Skin epidermis (tissue), 12 donors: ENCODE measurements at regions not wholly inside any gene's neighbourhood (a gene's known extent, or its start where the extent isn't known, plus 50 kb on each side); places are given as distances from the start of the nearest gene placed in this dataset.

Source experiments
- H3K27ac ChIP-seq, 21 experiments: fragments of 200-600 bp; sonication (generic) in 11 of 21; one replicate each; pipeline ENCODE4 v1.5.0; 2020; ENCODE audit warnings: mild to moderate bottlenecking in 3 of 21, inconsistent platforms in 2 of 21, moderate library complexity in 2 of 21
- H3K4me3 ChIP-seq, 7 experiments: fragments of 200-600 bp; sonication (generic) in 2 of 7; one replicate each; pipeline ENCODE4 v1.5.0; 2020; ENCODE audit warnings: inconsistent platforms in 2 of 7, mild to moderate bottlenecking in 2 of 7, moderate library complexity in 1 of 7

DNA sequence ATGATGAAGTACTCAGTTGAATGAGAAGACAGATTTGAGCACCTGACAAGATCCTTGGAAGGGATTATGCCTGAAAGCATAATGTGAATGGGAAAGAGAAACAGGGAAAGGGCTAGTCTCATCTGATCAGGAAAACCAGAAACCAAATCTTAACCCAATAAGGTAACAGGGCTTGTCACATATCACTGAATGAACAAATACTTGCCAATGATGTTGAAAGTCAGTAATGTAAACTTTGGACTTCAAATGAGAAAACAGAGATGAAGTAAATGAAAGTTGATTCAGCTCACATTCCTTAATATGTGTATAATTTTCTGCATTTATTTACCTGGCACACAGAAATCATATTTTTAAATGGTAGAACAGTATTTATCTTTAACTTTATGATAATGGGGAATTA is 480.0 kb downstream of the KCTD12 start:
- Histone ChIP-seq H3K4me3 (no peak overlapping the region), H3K27ac (no peak overlapping the region)

DNA sequence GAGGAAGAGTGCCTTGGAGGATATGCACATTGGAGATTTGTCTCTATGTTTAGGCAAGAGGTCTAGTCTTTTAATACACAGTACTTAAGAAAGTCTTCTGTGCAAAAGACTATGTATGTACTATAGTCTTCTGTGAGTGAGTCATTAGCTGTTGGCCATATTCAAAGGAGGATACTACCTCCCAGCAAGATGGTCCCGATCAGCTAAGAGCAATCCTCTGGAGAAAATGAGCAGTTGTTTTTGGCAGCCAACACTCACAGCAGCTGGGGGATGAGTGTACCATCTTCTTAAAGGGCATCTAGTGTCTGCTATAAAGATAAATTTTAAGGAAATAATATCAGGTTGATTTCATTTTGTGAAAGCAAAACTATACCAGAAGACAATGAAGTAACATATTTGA is 487.8 kb downstream of the KCTD12 start:
- H3K27ac ChIP-seq: no peak overlapping the region

DNA sequence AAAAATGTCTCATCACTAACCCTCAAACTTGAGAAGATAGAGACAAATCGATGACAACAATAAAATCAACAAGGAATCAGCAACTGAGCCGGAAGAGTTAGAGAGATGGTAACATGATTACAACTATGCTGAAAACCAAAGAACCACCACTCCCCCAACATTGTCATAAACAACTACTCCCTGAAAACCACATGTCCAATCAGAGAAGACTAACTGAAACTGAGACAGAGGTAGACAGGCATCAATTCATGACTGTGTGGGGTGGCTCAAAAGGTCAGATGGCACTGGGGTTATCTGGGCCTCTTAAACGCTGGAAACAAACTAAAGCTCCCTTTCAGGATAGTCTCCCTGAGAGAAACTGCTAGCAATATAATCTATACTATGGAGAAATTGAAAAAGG is 488.8 kb downstream of the KCTD12 start:
- Histone ChIP-seq H3K27ac (no peak overlapping the region), H3K4me3 (no peak overlapping the region)

More for the DNA sequence above, 487.8 kb downstream of the KCTD12 start:
- H3K4me3 ChIP-seq: no peak overlapping the region

DNA sequence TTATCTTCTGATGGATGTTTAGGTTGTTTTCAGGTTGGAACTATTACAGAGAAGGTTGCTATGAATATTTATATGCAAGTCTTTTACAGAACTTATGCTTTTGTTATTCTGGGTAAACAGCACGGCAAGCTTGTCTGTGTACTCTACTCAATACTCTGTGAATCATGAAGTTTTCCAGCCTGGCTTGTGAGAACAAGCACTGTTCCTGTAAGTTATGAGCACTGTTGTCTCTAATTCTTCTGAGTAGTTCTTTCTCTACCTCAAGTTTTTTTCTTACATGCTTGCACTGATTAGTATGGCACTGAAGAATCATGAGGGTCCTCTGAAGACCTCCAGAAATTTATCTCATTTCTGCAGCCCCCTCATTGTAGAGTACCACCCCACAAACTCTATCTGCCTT is 496.9 kb downstream of the KCTD12 start:
- H3K27ac ChIP-seq: peak overlapping the region in 1 of 21 experiments; percentile 31
- no peak overlapping the region for H3K4me3 ChIP-seq

DNA sequence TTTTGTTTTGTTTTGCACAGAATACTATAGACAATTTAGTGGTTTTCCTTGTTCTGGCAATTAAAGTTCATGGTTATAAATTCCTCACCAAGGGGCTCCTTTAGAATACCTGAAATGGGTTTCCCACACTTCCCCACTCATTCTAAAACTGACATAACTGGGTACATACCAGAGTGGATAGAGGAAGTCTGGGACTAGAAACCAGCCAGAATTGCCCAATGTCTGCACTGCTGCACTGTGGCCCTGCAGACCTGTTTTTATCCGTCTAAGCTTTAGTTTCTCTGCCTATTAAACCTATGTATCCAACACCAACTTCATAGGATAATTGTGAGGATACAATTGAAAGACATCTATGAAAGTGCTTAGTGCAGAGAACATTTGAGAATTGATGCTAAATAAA is 498.6 kb downstream of the KCTD12 start:
- Histone ChIP-seq H3K4me3 (no peak overlapping the region), H3K27ac (no peak overlapping the region)

DNA sequence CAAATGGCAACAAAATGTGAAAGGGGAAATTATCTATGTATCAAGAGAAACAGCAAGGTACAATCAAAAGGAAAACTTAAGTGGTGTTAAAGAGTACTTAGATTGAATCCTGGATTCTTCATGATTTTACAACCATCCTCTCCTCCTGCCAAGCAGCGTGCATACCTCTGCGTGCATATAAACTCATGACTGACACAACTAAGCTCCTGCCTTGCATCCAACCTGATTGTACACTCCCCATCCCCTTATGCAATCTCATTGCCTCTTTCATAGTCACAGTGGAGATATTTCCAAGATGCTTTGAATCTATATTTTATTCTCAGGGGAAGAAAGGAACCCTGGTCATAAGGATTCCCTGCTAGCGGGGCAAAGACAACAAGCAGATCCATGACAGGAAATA is 499.9 kb downstream of the KCTD12 start:
- H3K27ac ChIP-seq: no peak overlapping the region
- H3K4me3 ChIP-seq: no peak overlapping the region

DNA sequence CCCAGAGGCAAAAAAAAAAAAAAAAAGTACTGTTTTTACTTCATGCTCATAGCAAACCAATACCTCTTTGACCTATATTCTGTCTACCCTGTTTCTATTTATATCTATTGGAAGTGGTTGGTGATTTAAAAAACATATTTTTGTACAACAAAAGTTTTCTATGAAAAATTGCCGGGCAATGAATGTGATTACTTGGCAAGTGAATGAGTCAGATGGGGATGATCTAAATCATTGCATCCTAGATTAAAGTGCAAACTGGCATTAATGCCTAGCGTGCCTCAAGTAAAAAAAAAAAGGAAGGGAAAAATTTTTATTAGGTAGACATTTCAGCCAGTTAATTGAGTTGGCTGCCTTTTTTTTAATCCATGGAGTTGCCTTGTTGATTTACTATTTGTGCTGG is 500.6 kb downstream of the KCTD12 start:
- no peak overlapping the region for H3K4me3 ChIP-seq
- peak overlapping the region in 1 of 21 experiments; percentile 62 for H3K27ac ChIP-seq

DNA sequence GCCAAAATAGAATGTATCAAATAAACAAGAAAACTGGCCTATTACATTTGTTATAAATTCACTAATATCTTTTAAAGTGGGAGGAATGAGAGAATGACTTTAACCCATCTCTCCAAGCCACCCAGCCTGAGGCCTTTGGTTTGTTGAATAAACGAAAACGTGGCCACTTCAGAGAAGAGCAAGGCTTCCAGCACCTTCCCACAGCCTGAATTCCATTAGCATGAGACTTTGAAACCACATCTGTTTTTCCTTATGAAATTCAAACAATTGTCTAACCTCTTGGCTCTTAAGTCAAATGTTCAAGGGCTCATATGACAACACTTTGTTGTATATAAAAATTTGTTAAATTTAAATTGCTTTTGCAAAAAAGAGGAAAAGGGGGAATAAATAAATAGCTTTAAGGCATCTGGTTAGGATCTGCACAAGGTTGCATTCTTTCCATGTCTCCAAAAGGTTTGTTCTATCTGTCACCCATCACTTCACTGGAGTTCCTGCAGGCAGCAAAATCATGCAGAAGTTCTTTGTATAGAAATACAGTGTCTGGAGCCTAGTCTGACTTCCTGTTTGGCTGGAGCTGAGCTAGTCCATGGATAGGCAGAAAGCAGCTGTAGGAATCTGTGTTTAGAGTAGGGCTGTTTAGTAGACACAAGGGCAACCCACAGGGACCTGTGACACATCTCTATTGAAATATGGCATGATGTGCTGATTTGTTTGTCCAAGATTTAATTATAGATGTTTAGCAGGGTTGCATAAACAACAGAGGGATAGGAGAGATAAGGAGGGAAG is 502.3 kb downstream of the KCTD12 start:
- Histone ChIP-seq H3K27ac (peak overlapping the region in 6 of 21 experiments; percentile 12 to 62 (median 46)), H3K4me3 (no peak overlapping the region)

DNA sequence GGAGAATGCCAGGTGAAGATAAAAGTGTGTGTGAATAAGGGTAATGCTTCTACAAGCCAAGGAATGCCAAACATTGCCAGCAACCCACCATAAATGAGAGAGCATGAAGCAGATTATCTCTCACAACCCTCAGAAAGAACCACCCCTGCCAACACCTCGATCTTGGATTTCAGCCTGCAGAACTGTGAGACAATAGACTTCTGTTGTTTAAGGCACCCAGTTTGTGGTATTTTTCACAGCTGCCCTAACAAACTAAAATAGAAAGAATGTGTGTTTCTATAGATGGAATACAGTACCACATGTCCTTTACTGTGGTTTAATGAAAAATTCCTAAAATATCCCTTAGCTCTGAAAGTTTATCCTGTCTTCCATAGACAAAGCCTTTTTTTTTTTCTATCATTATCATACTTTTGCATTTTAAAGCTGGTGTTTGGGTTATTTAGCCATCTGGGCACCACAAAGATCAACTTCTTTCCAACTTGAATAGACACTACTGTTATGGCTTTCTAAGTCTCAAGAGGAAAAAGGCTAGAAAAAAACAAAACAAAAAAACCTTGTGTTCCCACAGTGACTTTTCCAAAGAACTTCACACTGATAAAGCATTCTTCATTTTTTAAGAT is 505.6 kb downstream of the KCTD12 start:
- no peak overlapping the region for H3K27ac ChIP-seq
- H3K4me3 ChIP-seq: no peak overlapping the region

DNA sequence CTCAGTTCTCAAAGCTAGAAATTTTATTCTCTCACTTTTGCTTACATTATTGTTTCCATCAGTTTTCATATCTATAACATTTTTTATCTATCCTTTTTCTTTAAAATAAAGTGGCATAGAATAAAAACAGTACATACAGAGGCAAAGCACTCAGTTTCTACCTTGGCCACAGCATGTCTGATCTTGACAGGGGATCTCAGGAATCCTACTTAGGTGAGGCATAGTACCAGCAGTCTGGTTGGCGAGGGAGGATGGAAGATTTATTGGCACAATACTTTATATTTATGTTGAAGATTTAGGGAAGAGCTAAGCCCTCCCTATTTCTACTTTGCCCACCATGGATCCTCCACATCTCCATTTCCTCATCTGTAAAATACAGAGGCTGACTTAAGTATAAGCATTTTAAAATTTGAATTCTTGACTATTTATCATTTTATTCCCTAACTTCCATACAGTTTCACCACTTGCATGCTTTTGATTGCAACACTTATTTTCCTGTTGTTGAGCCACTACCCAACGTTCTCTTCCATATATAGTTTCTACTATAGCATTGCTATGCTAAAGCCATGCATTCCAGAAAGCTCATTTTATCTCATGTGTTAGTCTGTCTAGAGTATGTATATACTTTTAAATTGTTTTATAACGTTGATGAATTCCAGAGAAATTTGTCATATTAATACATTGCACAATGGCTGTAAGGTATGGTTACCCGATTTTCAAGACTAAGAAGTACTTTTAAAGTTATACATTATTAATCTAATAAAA is 506.7 kb downstream of the KCTD12 start:
- H3K27ac ChIP-seq: no peak overlapping the region
- no peak overlapping the region for H3K4me3 ChIP-seq

DNA sequence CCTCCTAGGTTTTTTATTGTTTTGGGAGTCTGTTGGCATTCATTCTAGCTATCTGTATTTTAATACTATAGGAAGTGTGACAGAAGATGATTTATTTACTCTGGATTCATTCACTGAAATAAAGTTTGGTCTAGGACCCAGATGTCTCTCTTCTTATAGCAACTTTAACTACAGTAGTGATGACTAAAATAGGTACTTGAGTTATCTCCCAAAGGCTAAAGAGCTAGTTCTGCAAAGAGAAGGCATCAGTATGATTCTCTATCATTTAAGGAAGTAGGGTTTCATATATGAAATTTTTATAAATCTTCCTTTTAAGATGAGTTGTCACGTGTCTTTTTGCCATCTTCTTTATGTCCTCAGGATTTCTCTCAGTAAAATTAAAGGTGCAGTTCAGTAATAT is 507.4 kb downstream of the KCTD12 start:
- H3K4me3 ChIP-seq: no peak overlapping the region
- H3K27ac ChIP-seq: no peak overlapping the region

DNA sequence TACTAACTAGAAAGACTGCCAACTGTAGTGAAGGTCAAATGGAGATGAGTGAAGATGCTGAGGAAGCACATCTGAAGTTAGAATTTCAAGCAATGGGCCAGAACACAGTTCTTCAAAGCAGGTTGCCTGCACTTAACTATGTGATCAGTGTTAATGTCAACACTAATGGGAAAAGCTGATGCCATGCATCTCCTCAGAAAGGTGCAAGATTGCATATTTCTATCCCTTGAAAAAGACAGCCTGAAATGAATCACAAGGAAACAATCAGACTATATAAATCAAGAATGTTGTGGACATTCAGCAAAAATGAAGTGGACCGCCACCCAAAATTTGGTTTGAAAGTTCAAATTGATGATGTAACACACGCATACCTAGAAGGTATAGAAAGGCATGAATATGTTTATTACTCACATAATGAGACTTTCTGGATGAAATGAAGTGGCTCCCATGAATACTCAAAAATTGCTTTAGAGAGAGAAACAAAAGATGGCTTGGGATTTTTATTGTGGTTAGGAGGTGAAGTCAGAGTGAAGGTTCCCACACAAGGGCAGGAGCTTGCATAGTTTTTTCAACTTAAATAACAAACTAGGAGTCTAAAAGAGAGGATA is 522.4 kb downstream of the KCTD12 start:
- Histone ChIP-seq H3K4me3 (no peak overlapping the region), H3K27ac (no peak overlapping the region)

DNA sequence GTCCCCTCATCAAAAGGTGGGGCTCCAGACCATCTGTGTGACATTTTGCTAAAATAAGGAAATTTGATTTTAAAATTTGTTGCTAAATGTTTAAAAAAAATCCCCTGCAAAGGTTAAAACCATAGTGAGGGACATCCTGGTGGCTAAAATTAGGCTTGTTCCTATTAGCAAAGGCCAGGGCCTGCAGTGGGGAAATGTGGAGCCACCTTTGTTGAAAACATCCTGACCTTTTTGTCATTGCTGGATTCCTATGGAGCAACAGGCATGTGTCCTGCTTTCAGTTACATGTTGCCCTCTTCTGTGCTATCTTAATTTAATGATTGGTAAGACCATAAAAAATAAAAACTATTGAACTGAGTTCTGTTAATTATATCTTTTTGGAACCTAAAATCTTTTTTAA is 524.3 kb downstream of the KCTD12 start:
- Histone ChIP-seq H3K27ac (no peak overlapping the region), H3K4me3 (no peak overlapping the region)

DNA sequence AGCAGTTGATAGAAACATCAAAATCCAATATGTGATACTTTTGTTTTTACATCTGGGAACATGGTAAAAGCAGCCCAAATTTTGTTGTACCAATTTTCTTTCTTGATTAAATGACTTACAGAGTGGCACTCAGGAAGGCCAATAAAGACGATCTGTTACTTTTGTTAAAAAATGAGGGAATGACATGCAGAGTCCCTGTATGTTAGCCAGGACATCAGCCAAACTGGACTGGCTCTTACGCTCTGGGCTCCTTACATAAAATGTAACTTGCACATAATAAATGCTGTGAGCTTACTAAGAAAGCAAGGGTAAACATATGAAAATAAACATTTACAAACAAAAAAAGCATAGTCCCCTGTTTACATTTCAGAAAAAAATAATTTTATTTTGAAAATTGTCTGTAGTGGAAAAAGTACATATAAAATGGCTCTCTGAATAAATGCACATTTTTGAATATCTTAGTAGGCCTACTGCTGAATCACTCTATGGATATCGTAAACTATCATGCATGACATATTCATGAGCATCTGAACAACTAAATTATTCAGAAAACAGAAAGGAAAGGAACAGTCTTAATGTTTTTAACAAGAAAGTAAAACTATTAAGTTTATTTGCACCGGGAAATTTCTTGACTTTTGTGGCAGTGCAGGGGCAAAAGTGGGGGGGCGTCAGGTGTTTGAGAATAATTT is 534.5 kb downstream of the KCTD12 start:
- H3K27ac ChIP-seq: no peak overlapping the region
- no peak overlapping the region for H3K4me3 ChIP-seq

DNA sequence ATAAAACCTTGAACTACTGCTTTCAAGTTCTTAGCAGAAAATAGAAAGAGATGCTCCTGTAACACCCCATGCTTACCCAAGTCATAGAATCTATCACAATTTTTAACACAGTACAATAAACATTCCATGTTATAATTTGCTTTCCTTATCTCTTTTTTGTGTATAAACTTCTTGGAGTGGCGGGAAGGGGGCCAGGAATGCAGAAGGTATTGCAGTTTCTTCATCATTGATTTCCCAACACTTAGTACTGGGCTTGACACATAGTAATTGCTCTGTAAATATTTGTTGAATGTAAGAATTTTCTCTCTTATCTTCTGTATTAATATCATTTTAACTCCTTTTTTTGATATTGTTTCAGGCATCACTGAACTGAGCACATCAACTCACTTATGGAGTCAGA is 535.8 kb downstream of the KCTD12 start:
- Histone ChIP-seq H3K27ac (no peak overlapping the region), H3K4me3 (no peak overlapping the region)

DNA sequence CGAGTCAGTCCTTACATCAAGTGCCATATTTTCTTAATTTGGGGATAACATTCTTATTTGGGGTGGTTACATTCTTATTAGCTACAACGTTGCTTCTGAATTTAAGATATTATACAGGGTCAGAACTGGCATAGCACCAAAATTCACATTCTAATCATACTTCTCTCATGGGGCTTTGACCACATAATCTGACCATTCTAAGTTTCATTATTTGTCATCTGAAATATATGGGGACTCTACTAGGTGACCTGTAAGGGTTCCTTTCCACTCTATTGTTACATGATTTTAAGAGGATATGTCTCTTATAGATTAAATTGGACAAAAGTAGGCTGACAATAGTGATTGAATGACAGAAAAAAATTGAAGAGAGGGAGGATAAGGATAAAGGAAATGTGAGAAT is 536.5 kb downstream of the KCTD12 start:
- Histone ChIP-seq H3K27ac (no peak overlapping the region), H3K4me3 (no peak overlapping the region)

DNA sequence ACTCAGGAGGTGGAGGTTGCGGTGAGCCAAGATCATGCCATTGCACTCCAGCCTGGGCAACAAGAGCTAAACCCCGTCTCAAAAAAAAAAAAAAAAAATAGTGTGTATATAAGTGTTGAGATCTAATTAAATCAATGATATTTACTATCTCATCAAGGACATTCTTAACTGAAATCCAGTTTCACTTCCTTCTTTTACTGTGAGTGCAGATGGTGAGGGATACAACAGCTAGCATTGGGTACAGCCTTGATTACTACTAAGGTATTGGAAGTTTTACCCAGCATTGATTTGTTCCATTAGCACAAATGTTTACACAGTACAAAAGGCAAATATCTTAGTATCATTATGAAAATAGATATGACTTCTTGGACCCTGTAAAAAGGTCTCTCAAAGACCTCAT is 546.6 kb downstream of the KCTD12 start:
- no peak overlapping the region for H3K4me3 ChIP-seq

DNA sequence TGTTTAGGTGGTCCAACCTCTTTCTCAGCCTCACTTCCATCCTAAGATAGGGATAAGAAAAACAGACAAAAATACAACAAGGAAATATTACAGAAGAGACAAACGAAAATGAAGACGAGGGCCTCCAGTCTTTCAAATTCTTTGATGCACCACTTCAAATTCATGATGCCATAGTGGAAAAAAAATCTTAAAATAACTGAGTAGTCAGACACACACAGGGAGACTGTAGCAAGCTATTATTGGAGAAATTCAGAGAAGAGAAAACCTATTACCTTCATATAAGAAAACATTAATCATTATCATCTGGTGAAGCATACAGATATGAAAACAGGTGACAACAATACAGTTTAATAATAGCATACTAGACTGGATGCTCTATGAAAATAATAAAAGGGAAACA is 548.2 kb downstream of the KCTD12 start:
- Histone ChIP-seq H3K4me3 (no peak overlapping the region), H3K27ac (no peak overlapping the region)

More for the DNA sequence above, 546.6 kb downstream of the KCTD12 start:
- H3K27ac ChIP-seq: no peak overlapping the region

DNA sequence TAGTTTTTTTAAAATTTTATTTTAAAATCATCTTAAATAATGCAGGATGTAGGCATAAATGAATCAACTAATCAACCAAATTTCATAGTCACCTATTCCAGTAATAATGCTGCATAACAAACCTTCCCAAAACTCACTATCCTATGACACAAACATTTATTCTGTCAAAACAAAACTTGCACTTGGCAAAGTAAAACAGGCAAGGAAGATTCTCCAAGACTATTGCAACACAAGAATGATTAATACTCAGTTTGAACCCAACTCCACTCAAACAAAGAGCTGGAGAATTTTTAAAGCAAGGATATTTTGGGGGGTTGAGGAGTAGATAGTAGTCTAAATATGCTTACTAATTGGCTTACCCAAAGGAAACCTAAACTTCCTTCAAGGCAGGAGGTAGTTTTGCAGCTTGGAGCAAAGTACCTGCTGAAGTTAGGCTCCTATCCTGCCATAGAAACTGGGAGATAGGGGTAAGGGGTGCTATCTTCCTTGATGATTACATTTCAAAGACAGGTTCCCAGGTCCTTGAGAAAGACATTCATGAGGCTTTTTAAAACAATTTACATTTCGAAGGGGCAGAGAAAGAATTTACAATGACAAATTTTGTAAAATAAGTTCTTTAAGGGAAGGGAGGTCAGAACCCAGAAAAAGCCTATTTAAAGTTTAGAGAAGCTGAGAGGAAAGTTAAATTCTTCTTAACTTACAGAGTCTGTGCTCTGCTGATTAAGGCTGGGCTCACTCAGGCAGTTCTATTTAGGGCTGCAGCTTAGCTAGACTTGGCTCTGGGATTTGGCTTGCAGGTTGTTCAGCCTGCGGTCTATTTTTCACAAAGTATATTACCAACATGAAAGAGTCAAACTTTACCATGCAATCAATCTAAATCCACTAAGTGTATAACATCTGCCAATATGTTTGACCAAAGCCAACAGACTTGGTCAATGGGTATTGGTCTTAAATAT is 549.0 kb downstream of the KCTD12 start:
- Histone ChIP-seq H3K4me3 (no peak overlapping the region), H3K27ac (no peak overlapping the region)
